Glutamatergic neuron (in vitro differentiated cells): ENCODE measurements at regions not wholly inside any gene's neighbourhood (a gene's known extent, or its start where the extent isn't known, plus 50 kb on each side); places are given as distances from the start of the nearest gene placed in this dataset.

Experiments used
- DNase-seq: peaks from one replicate; pipeline ENCODE4 v3.0.0; 2022
- H3K27ac Mint-ChIP-seq: one replicate; pipeline ENCODE4 v1.8.0; 2020; ENCODE audit warnings: mild to moderate bottlenecking, mixed read lengths, inconsistent platforms; ENCODE audit not compliant: unreplicated experiment
- H3K27me3 Mint-ChIP-seq: one replicate; pipeline ENCODE4 v1.8.0; 2020; ENCODE audit warnings: mild to moderate bottlenecking, moderate library complexity, mixed read lengths, inconsistent platforms; ENCODE audit not compliant: unreplicated experiment
- H3K36me3 Mint-ChIP-seq: one replicate; pipeline ENCODE4 v1.8.0; 2020; ENCODE audit warnings: mild to moderate bottlenecking, mixed read lengths, inconsistent platforms; ENCODE audit not compliant: unreplicated experiment
- H3K4me1 Mint-ChIP-seq: one replicate; pipeline ENCODE4 v1.8.0; 2020; ENCODE audit warnings: mild to moderate bottlenecking, low read depth, mixed read lengths, inconsistent platforms; ENCODE audit not compliant: unreplicated experiment
- H3K4me3 Mint-ChIP-seq: one replicate; pipeline ENCODE4 v1.8.0; 2020; ENCODE audit warnings: mild to moderate bottlenecking, mixed read lengths, inconsistent platforms; ENCODE audit not compliant: unreplicated experiment
- H3K9me3 Mint-ChIP-seq: one replicate; pipeline ENCODE4 v1.8.0; 2020; ENCODE audit warnings: mild to moderate bottlenecking, moderate library complexity, mixed read lengths, inconsistent platforms; ENCODE audit not compliant: unreplicated experiment
- TF ChIP-seq, protein P1 (sequence below): fragments of 200-600 bp; sonication (generic); IDR thresholded peaks from one replicate; pipeline ENCODE4 v1.5.0; 2021; ENCODE audit not compliant: partially characterized antibody, unreplicated experiment

DNA sequence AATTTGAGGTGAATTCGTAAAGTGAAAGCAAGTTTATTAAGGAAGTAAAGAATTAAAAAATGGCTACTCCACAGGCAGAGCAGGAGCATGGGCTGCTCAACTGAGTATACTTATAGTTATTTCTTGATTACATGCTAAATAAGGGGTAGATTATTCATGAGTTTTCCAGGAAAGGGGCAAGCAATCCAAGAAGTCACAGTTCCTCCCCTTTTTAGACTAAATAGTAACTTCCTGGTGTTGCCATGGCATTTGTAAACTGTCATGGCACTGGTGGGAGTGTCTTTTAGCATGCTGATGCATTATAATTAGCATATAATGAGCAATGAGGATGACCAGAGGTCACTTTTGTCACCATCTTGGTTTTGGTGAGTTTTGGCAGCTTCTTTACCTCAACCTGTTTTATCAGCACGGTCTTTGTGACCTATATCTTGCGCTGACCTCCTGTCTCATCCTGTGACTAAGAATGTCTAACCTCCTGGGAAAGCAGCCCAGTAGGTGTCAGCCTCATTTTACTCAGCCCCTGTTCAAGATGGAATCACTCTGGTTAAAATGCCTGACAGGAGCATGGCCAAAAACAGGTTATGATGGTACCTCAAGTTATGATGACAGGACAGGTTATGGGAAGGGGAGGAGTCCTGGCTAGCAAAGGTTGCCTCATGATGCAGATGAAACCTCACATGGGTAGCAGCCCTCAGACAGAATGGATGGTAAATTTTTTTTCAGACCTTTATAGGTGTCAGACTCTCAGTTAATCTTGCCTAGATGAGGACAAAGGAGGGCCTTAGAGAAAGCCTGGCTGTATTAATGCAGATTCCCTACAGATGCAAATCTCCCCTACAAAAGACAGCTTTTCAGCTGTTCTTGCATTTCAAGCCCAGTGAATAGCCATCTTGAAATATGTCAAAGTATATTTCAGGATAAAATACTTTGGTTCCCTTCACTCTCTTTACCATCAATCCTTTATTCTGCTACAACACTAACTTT, 49.7 kb downstream of the SIPA1L2 start:
- H3K4me3 Mint-ChIP-seq, result no peak overlapping the region
- H3K27me3 Mint-ChIP-seq, result no peaks in the 10 kb centered on the region
- H3K36me3 Mint-ChIP-seq, result no peaks in the 10 kb centered on the region
- peak overlapping the region; percentile 9 for H3K27ac Mint-ChIP-seq
- H3K9me3 Mint-ChIP-seq, result peaks cover 10% of the 10 kb centered on the region
- peaks cover 40% of the 10 kb centered on the region for H3K4me1 Mint-ChIP-seq
- no peak for DNase-seq
- TF ChIP-seq, protein P1, sequence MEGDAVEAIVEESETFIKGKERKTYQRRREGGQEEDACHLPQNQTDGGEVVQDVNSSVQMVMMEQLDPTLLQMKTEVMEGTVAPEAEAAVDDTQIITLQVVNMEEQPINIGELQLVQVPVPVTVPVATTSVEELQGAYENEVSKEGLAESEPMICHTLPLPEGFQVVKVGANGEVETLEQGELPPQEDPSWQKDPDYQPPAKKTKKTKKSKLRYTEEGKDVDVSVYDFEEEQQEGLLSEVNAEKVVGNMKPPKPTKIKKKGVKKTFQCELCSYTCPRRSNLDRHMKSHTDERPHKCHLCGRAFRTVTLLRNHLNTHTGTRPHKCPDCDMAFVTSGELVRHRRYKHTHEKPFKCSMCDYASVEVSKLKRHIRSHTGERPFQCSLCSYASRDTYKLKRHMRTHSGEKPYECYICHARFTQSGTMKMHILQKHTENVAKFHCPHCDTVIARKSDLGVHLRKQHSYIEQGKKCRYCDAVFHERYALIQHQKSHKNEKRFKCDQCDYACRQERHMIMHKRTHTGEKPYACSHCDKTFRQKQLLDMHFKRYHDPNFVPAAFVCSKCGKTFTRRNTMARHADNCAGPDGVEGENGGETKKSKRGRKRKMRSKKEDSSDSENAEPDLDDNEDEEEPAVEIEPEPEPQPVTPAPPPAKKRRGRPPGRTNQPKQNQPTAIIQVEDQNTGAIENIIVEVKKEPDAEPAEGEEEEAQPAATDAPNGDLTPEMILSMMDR, result no peak

DNA sequence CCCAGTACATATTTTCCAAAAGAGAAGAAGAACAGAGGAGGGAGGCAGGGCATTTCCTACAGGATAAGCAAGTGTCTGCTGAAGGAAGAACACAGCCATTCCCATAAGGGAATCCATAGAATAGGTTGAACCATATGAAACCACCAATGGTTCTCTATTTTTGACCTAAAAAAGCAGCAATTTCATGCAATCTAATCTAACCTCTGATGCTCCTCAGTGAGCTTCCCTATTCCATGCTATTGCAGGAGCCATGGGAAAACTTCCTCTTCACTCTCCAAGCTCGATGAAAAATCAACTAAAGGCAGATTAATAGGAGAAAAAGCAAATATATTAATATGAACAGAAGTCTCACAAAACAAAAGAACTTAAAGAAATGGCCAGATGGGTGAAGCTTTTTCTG, 50.5 kb downstream of the SIPA1L2 start:
- Mint-ChIP-seq H3K36me3 (no peaks in the 10 kb centered on the region), H3K4me3 (no peak overlapping the region), H3K27ac (peak overlapping the region; percentile 9), H3K9me3 (peaks cover 10% of the 10 kb centered on the region), H3K27me3 (no peaks in the 10 kb centered on the region), H3K4me1 (peaks cover 44% of the 10 kb centered on the region)
- TF ChIP-seq, protein P1, result no peak
- no peak for DNase-seq

DNA sequence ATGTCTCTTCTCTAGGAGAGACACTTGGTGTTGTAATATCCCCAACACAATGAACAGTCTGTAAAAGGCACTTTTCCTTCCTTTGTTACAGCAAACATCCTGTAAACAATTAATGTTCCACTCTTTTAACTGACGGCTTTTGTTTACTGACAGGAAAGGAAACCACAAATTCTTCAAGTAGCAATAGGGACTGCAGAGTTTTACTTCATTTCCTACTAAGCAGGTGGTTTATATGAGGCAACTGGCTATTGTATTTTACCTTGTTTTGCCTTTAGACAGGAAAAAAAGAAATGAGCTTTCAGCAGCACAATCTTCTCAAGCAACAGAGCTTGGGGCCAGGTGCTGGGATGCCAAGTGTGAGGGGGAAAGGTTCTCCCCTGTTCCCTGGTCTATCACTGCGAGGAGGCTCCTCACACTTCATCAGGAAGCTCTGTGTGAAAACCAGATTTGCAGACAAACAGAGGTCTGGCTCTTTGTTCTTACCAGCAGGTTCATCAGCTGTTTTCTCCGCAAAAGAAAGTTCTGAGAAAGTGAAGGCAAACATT, 51.2 kb downstream of the SIPA1L2 start:
- H3K27me3 Mint-ChIP-seq, result no peaks in the 10 kb centered on the region
- H3K36me3 Mint-ChIP-seq, result no peaks in the 10 kb centered on the region
- TF ChIP-seq, protein P1, result no peak
- H3K27ac Mint-ChIP-seq, result no peak overlapping the region
- H3K4me1 Mint-ChIP-seq, result peaks cover 48% of the 10 kb centered on the region
- no peak overlapping the region for H3K4me3 Mint-ChIP-seq
- H3K9me3 Mint-ChIP-seq, result peaks cover 8% of the 10 kb centered on the region
- DNase-seq, result no peak

DNA sequence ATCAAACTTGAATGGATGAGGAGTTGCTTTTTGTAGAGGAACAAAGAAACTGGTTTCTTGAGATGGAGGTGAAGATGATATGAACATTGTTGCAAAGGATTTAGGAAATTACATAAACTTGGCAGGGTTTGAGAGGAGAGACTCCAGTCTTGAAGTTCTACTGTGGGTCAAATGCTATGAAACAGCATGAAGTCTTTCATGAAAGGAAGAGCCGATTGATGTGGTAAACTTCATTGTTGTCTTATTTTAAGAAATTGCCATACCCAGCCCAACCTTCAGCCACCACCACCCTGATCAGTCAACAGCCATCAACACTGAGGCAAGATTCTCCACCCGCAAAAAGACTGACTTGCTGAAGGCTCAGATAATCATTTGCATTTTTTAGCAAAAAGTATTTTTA, 52.2 kb downstream of the SIPA1L2 start:
- TF ChIP-seq, protein P1, result no peak
- DNase-seq, result no peak
- Mint-ChIP-seq H3K36me3 (no peaks in the 10 kb centered on the region), H3K4me3 (peak overlapping the region; percentile 50), H3K27me3 (peaks cover 2% of the 10 kb centered on the region), H3K27ac (peak overlapping the region; percentile 17), H3K4me1 (peaks cover 52% of the 10 kb centered on the region), H3K9me3 (peaks cover 7% of the 10 kb centered on the region)

- Mint-ChIP-seq H3K27me3 (peaks cover 2% of the 10 kb centered on the region), H3K4me3 (no peak overlapping the region), H3K36me3 (no peaks in the 10 kb centered on the region), H3K9me3 (peaks cover 3% of the 10 kb centered on the region), H3K4me1 (peaks cover 58% of the 10 kb centered on the region), H3K27ac (no peak overlapping the region)
- DNase-seq, result no peak
- TF ChIP-seq, protein P1, result no peak
Measured at GRCh38 chr1:232576537-232576936, 53.4 kb downstream of the SIPA1L2 start.
